ENCODE measurements at regions not wholly inside any gene's neighbourhood (a gene's known extent, or its start where the extent isn't known, plus 50 kb on each side); places are given as distances from the start of the nearest gene placed in this dataset.

GRCh38 chr5:58148254-58148775 lies 311.6 kb downstream of the PLK2 start:
- TF ChIP-seq, protein P1, sequence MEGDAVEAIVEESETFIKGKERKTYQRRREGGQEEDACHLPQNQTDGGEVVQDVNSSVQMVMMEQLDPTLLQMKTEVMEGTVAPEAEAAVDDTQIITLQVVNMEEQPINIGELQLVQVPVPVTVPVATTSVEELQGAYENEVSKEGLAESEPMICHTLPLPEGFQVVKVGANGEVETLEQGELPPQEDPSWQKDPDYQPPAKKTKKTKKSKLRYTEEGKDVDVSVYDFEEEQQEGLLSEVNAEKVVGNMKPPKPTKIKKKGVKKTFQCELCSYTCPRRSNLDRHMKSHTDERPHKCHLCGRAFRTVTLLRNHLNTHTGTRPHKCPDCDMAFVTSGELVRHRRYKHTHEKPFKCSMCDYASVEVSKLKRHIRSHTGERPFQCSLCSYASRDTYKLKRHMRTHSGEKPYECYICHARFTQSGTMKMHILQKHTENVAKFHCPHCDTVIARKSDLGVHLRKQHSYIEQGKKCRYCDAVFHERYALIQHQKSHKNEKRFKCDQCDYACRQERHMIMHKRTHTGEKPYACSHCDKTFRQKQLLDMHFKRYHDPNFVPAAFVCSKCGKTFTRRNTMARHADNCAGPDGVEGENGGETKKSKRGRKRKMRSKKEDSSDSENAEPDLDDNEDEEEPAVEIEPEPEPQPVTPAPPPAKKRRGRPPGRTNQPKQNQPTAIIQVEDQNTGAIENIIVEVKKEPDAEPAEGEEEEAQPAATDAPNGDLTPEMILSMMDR (IDR thresholded peaks at IDR 0.05 in 8 of 11, conservative IDR thresholded peaks at IDR 0.05 in 3 of 11), result no peak
- no peak for TF ChIP-seq POLR2AphosphoS5 (IDR thresholded peaks at IDR 0.05)
- TF ChIP-seq POLR2A (IDR thresholded peaks at IDR 0.05), result no peak

Measured in spleen (tissue), 7 donors.